SH-SY5Y (cell line): ENCODE measurements at regions not wholly inside any gene's neighbourhood (a gene's known extent, or its start where the extent isn't known, plus 50 kb on each side); places are given as distances from the start of the nearest gene placed in this dataset.

ENCODE experiments used
- GATA2 ChIP-seq: IDR thresholded peaks from 2 replicates; pipeline ENCODE4 v1.6.1; 2011; ENCODE audit warnings: mild to moderate bottlenecking, low read depth, low read length
- GATA3 ChIP-seq: IDR thresholded peaks from 2 replicates; pipeline ENCODE4 v1.6.1; 2011; ENCODE audit warnings: low read depth, mild to moderate bottlenecking, low read length, moderate library complexity

GRCh38 chr18:11271954-11272353 is 122.6 kb upstream of the PIEZO2 start:
- TF ChIP-seq GATA2 = no peak
- no peak for TF ChIP-seq GATA3
